MCF 10A (cell line): ENCODE measurements at regions not wholly inside any gene's neighbourhood (a gene's known extent, or its start where the extent isn't known, plus 50 kb on each side); places are given as distances from the start of the nearest gene placed in this dataset.

Source experiments
- BruUV-seq: library from RNA; stranded (reverse); fragments of 400-500 nt; replicated peaks from 2 replicates; lab custom pipeline; 2021; lab: Mats Ljungman, UMichigan
- CTCF ChIA-PET: fragments of 300-600 bp; sonication (Branson Sonifier 250); formaldehyde crosslinking; extraction: SDS; loops from one replicate; lab custom pipeline; 2021; ENCODE audit warnings: antibody characterized with exemption, inconsistent platforms; lab: Yijun Ruan, JAX
- POLR2A ChIA-PET: fragments of 300-600, 350-650 bp; sonication (Branson Sonifier 250); formaldehyde crosslinking; extraction: SDS; loops from one replicate; lab custom pipeline; 2020; ENCODE audit warnings: antibody characterized with exemption, inconsistent platforms; lab: Yijun Ruan, JAX
- DNase-seq: peaks from one replicate; pipeline ENCODE4 v3.0.0-alpha.2; 2018; ENCODE audit not compliant: unreplicated experiment
- H3K27ac Mint-ChIP-seq: one replicate; pipeline ENCODE4 v1.8.0; 2022; ENCODE audit warnings: mild to moderate bottlenecking, low read depth, mixed read lengths; ENCODE audit not compliant: unreplicated experiment
- H3K27me3 Mint-ChIP-seq: one replicate; pipeline ENCODE4 v1.8.0; 2022; ENCODE audit warnings: mixed read lengths; ENCODE audit not compliant: insufficient read depth, unreplicated experiment
- H3K36me3 Mint-ChIP-seq: one replicate; pipeline ENCODE4 v1.8.0; 2022; ENCODE audit warnings: mild to moderate bottlenecking, moderate library complexity, mixed read lengths; ENCODE audit not compliant: insufficient read depth, unreplicated experiment
- H3K4me1 Mint-ChIP-seq: one replicate; pipeline ENCODE4 v1.8.0; 2022; ENCODE audit warnings: mixed read lengths; ENCODE audit not compliant: insufficient read depth, unreplicated experiment
- H3K4me3 Mint-ChIP-seq: one replicate; pipeline ENCODE4 v1.8.0; 2022; ENCODE audit warnings: mild to moderate bottlenecking, moderate library complexity, mixed read lengths; ENCODE audit not compliant: unreplicated experiment
- H3K9me3 Mint-ChIP-seq: one replicate; pipeline ENCODE4 v1.8.0; 2022; ENCODE audit warnings: mixed read lengths; ENCODE audit not compliant: unreplicated experiment
- intact Hi-C: fragments of 100-400 bp; cut with micrococcal nuclease; formaldehyde crosslinking; loops from 2 replicates; pipeline ENCODE4 v1.14.1; 2022
- TF ChIP-seq, protein P1 (sequence below): fragments of 200-600 bp; IDR thresholded peaks from one replicate; pipeline ENCODE4 v1.8.0; 2022; ENCODE audit warnings: antibody characterized with exemption, mild to moderate bottlenecking; ENCODE audit not compliant: unreplicated experiment

DNA sequence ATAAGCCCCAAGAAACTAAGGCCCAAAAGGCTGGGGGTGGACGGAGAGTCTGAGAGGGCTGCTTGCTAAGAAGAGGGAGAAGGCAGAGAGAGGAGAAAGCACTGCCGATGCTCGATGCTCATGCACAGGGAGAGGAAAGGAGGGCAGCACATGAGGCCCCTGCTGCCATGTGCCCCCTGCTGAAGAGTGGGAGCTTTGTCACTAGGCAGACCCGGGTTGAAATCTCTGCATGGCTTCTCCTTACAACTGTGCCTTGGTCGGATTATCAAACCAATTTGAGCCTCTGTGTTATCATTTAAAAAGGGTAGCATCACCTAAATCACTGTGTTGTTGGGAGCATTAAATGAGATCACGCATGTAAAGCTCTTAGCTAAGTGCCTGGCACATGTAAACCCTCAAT, 330.5 kb downstream of the NXPE2 start:
- BruUV-seq: no TSS peak
- ChIA-PET POLR2A (interaction anchor here (0.7 kb wide), 1 partner anchor 1834 kb away, joined by 3 read pairs; no protein-coding TSS in a partner anchor), CTCF (interaction anchor here (0.5 kb wide), 1 partner anchor 875 kb away, joined by 3 read pairs; no protein-coding TSS in a partner anchor)
- H3K27me3 Mint-ChIP-seq: peaks cover 32% of the 10 kb centered on the region
- H3K4me3 Mint-ChIP-seq: no peak overlapping the region
- no peak for DNase-seq
- no peak overlapping the region for H3K27ac Mint-ChIP-seq
- H3K9me3 Mint-ChIP-seq: peaks cover 7% of the 10 kb centered on the region
- no peaks in the 10 kb centered on the region for H3K36me3 Mint-ChIP-seq
- intact Hi-C loops: no loop called here
- TF ChIP-seq, protein P1, sequence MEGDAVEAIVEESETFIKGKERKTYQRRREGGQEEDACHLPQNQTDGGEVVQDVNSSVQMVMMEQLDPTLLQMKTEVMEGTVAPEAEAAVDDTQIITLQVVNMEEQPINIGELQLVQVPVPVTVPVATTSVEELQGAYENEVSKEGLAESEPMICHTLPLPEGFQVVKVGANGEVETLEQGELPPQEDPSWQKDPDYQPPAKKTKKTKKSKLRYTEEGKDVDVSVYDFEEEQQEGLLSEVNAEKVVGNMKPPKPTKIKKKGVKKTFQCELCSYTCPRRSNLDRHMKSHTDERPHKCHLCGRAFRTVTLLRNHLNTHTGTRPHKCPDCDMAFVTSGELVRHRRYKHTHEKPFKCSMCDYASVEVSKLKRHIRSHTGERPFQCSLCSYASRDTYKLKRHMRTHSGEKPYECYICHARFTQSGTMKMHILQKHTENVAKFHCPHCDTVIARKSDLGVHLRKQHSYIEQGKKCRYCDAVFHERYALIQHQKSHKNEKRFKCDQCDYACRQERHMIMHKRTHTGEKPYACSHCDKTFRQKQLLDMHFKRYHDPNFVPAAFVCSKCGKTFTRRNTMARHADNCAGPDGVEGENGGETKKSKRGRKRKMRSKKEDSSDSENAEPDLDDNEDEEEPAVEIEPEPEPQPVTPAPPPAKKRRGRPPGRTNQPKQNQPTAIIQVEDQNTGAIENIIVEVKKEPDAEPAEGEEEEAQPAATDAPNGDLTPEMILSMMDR: no peak
- H3K4me1 Mint-ChIP-seq: no peaks in the 10 kb centered on the region

DNA sequence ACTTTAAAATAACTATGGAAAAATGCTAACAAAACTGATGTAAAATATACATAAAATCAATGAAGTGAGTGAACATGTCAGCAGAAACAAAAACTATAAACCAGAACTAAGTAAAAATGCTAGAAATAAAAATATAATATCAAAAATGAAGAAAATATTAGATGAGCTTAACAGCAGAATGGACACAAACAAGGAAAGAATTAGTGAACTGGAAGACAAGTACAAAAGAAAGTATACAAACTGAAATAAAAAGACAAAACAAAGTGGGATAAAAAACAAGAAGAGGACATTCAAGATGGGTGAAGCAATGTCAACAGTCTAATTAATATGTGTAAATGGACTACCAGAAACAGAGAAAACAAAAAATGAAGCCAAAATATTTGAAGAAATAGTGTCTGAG, 339.2 kb downstream of the NXPE2 start:
- no peak overlapping the region for H3K27ac Mint-ChIP-seq
- H3K4me1 Mint-ChIP-seq: no peaks in the 10 kb centered on the region
- CTCF ChIA-PET: no interaction called here
- POLR2A ChIA-PET: no interaction called here
- BruUV-seq: no TSS peak
- intact Hi-C loops: no loop called here
- TF ChIP-seq, protein P1: no peak
- no peaks in the 10 kb centered on the region for H3K36me3 Mint-ChIP-seq
- no peak for DNase-seq
- H3K27me3 Mint-ChIP-seq: peaks cover 24% of the 10 kb centered on the region
- H3K4me3 Mint-ChIP-seq: no peak overlapping the region
- peaks cover 8% of the 10 kb centered on the region for H3K9me3 Mint-ChIP-seq

DNA sequence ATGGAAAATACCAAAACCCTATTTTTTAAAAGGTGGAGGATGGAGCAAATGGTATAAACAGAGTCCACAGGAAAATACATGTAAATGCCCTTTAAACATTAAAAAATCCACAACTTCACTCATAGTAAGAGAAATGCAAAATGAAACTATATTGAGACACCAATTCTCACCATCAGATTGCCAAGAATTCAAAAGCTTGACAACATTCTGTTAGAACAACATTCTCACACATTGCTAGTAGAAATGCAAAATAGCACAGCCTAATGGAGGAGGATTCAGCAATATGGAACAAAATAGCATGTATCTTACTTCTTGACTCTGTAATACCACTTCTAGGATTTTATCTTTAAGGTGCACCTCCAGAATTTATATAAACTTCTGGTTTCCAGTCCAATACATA, 351.8 kb downstream of the NXPE2 start:
- H3K4me1 Mint-ChIP-seq: no peaks in the 10 kb centered on the region
- H3K9me3 Mint-ChIP-seq: no peaks in the 10 kb centered on the region
- H3K36me3 Mint-ChIP-seq: no peaks in the 10 kb centered on the region
- CTCF ChIA-PET: no interaction called here
- TF ChIP-seq, protein P1: no peak
- H3K27ac Mint-ChIP-seq: no peak overlapping the region
- intact Hi-C loops: no loop called here
- POLR2A ChIA-PET: no interaction called here
- no peak for DNase-seq
- BruUV-seq: no TSS peak
- H3K4me3 Mint-ChIP-seq: no peak overlapping the region
- peaks cover 27% of the 10 kb centered on the region for H3K27me3 Mint-ChIP-seq

DNA sequence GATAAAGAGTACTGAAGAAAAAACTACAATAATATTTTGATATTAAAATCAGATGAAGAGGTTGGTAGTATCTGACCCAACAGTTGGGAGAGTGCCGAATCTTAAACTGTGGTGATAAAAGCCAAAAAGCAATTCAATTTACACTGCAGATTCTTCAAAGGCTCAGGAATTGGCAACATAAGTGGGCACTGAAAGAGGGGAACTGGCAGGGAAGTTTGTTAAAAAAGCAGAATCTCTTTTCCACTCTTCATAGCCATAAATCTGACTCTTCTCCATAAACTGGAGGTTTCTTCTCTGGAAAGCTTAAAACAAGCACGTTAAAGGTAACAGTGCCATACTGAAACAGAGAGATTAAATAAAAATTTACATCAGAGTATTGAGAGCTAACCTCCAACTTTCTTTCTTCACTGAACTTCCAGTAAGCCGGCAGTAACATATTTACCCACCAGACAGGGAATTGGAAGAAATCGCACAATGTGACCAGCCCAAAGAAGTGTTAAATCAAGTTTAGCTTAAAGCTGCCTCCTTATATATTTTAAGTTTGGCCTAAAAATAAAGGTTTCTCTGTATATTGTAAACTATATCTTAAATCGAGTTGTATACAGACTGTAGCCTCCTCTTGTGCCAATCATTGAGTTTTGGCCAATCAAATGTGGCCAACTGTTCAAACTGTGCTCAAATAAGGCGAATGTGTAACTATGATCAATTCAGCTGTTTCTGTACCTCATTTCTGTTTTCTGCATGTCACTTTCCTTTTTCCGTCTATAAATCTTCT, 358.3 kb downstream of the NXPE2 start:
- DNase-seq: no peak
- POLR2A ChIA-PET: no interaction called here
- H3K4me3 Mint-ChIP-seq: no peak overlapping the region
- intact Hi-C loops: no loop called here
- BruUV-seq: no TSS peak
- H3K36me3 Mint-ChIP-seq: no peaks in the 10 kb centered on the region
- no peaks in the 10 kb centered on the region for H3K9me3 Mint-ChIP-seq
- H3K4me1 Mint-ChIP-seq: no peaks in the 10 kb centered on the region
- TF ChIP-seq, protein P1: no peak
- CTCF ChIA-PET: interaction anchor here (0.5 kb wide), 1 partner anchor 273 kb away, joined by 3 read pairs; no protein-coding TSS in a partner anchor
- peaks cover 39% of the 10 kb centered on the region for H3K27me3 Mint-ChIP-seq
- no peak overlapping the region for H3K27ac Mint-ChIP-seq
